CD4-positive, alpha-beta T cell treated with Interleukin-17A for 1 hour (primary cell): ENCODE measurements at regions not wholly inside any gene's neighbourhood (a gene's known extent, or its start where the extent isn't known, plus 50 kb on each side); places are given as distances from the start of the nearest gene placed in this dataset.
A peak's percentile ranks its signal among the peaks of the same experiment; 100 is the strongest.
"Not testable (repeated sequence)": the region's sequence is repeated elsewhere in the genome, so short reads cannot be mapped to it uniquely, and the experiment has no call there.

Source experiments
- DNase-seq: peaks from one replicate; pipeline ENCODE4 v3.0.0-alpha.2; 2020

- DNase-seq, result no peak
Measured at GRCh38 chr19:27833031-27833430, 1379.9 kb downstream of the UQCRFS1 start.

DNA sequence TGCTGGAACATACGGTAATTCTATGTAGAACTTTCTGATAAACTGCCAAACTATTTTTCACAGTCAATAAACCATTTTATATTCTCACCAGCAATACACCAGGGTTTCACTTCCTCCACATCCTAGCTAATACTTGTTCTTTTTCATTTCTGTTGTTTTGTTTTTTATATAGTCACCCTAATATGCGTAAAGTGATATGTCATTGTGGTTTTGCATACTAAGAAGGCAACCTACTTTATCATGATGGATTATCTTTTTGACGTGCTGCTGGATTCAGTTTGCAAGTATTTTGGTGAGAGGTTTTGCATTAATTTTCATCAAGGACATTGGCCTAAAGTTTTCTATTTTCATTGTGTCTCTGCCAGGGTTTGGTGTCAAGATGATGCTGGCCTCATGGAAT lies 1384.1 kb downstream of the UQCRFS1 start:
- DNase-seq, result no peak

GRCh38 chr19:27824108-27824507 lies 1388.8 kb downstream of the UQCRFS1 start:
- no peak for DNase-seq

DNA sequence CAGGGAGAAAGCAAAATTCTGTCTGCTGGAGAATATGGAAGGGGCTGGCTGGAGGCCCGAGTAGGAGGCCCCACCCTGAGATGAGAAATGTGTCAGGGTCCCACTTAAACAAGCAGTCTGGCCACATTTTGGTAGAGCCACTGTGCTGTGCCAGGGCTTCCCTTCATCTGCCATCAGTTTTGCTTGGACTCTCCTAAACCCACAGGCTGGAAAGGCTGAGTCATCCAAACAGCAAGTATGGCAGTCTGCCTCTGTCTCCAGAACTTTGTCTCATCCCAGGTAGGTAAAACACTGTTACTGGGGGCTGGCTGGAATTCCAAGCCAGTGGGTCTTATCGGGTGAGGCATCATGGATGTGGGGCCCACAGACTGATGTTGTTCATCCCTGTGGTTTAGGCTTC lies 1390.6 kb downstream of the UQCRFS1 start:
- DNase-seq, result no peak

DNA sequence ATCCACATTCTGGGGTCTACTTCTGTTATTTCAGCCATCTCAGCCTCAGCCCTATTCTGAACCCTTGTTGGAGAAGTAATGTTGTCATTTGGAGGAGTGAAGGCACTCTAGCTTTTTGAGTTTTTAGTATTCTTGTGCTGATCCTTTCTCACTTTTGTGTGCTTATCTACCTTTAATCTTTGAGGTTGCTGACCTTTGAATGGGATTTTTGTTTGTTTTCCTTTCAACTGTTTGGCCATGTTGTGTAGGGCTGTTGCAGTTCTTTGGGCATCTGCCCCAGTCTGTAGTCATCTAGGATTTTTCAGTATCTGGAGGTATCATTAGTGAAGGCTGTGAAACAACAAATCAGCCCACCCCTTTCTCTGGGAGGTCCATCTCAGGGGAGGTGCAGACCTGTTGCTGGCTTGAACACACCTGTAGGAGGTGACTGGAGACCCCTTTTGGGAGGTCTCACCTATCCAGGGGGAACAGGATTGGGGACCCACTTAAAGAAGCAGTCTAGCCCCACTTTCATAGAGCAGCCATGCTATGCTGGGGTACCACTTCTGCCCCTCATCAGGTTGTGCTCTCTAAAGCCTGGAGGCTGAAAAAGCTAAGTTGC lies 1391.4 kb downstream of the UQCRFS1 start:
- no peak for DNase-seq

GRCh38 chr19:27815985-27816384 lies 1397.0 kb downstream of the UQCRFS1 start:
- no peak for DNase-seq

GRCh38 chr19:27814834-27815233 lies 1398.1 kb downstream of the UQCRFS1 start:
- not testable (repeated sequence) for DNase-seq

GRCh38 chr19:27814274-27814673 lies 1398.7 kb downstream of the UQCRFS1 start:
- DNase-seq, result not testable (repeated sequence)

GRCh38 chr19:27806471-27807070 lies 1406.4 kb downstream of the UQCRFS1 start:
- no peak for DNase-seq

- no peak for DNase-seq
Measured at GRCh38 chr19:27805848-27806247, 1407.1 kb downstream of the UQCRFS1 start.

GRCh38 chr19:27802293-27802692 lies 1410.7 kb downstream of the UQCRFS1 start:
- not testable (repeated sequence) for DNase-seq

GRCh38 chr19:27796540-27796939 lies 1416.4 kb downstream of the UQCRFS1 start:
- no peak for DNase-seq

- no peak for DNase-seq
Measured at GRCh38 chr19:27796073-27796472, 1416.9 kb downstream of the UQCRFS1 start.

- DNase-seq, result no peak
Measured at GRCh38 chr19:27795369-27795768, 1417.6 kb downstream of the UQCRFS1 start.

DNA sequence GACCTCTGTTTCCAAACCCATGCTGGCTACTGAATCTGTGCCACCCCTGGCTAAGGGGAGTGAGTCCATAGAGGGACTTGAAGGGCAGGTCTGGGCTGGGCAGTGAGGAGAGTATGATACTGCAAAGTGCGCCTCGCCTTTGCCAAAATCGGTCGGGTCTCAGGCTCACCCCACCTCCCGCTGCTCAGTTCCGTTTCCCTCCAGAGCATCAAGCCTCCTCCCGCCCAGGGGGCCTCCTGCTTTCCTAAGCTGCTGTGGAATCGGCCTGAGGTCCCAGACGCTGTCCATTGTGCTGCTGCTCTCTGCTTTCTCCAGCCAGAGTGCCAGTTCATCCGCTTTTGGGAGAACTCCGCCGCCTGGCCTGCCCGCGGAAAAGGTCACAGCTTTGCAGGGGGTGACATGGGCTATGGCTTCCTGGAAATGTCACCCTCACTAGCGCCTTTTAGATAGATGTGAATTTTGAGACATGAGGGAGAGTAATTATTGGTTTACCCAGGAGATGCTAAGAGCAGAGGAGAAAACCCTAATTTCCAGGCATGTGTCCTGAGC lies 1418.4 kb downstream of the UQCRFS1 start:
- no peak for DNase-seq

GRCh38 chr19:27793644-27794493 lies 1419.1 kb downstream of the UQCRFS1 start:
- peak; percentile 91 for DNase-seq

DNA sequence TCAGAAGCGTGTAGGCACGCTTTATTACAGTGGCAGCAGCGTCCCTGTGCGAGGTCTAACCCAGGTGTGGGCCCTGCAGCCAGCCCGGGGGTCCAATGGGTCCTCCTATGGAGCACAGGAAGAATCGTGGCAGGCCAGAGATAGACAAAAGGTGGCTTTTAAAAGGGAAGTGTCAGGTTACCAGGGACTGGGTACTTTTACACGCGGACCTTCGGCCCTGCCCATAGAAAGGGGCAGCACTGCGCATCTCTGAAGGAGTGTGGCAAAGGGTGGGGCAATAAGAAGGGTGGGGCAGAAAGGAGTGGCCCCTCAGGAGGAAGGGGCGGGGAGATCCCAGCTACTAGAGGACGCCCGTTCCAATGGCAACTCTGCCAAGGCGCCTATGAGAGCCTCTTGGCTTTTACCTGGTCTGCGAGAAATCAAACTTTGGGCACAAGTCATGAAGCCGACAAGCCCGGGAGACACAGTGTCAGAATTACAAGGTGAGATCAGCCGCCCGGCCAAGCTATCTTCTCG lies 1419.8 kb downstream of the UQCRFS1 start:
- peak; percentile 77 for DNase-seq

- no peak for DNase-seq
Measured at GRCh38 chr19:27792576-27793127, 1420.3 kb downstream of the UQCRFS1 start.

- no peak for DNase-seq
Measured at GRCh38 chr19:27780367-27781075, 1432.4 kb downstream of the UQCRFS1 start.

GRCh38 chr19:27779954-27780353 lies 1433.0 kb downstream of the UQCRFS1 start:
- no peak for DNase-seq

DNA sequence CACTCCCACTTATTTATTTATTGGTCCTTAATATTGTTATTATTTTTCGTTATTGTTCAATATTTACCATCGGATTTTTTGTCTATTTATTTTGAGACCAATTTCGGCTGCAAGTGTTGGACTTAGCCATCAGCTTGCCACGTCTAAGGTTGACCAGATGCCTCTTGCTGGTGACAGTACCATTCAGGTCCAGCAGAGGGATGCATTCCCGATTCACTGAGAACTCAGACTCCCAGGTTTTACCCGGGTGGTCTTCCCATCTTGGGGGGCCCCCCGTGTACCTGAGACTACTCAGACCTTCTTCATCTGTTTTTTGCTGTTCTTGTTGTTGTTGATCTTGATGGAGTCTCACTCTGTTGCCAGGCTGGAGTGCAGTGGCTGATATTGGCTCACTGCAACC lies 1435.2 kb downstream of the UQCRFS1 start:
- DNase-seq, result no peak

GRCh38 chr19:27777242-27777641 lies 1435.7 kb downstream of the UQCRFS1 start:
- DNase-seq, result no peak

DNA sequence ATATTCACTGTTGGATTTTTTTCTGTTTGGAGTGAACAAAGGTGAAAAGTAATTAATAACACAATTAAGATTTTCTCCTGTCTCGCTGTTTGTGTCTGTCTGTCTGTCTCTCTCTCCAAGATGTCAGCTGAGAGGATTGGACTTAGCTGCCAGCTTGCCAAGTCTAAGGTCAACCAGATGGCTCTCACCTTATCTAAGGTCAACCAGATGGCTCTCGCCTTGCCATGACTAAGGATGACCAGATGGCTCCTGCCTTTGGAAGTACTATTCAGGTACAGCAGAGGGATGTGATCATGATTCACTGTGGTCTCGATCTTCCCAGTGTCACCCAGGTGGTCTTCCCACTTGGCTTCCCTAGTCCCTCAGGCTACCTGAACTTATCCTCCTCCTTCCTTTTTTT lies 1436.4 kb downstream of the UQCRFS1 start:
- DNase-seq, result no peak
